ENCODE measurements at regions not wholly inside any gene's neighbourhood (a gene's known extent, or its start where the extent isn't known, plus 50 kb on each side); places are given as distances from the start of the nearest gene placed in this dataset.

DNA sequence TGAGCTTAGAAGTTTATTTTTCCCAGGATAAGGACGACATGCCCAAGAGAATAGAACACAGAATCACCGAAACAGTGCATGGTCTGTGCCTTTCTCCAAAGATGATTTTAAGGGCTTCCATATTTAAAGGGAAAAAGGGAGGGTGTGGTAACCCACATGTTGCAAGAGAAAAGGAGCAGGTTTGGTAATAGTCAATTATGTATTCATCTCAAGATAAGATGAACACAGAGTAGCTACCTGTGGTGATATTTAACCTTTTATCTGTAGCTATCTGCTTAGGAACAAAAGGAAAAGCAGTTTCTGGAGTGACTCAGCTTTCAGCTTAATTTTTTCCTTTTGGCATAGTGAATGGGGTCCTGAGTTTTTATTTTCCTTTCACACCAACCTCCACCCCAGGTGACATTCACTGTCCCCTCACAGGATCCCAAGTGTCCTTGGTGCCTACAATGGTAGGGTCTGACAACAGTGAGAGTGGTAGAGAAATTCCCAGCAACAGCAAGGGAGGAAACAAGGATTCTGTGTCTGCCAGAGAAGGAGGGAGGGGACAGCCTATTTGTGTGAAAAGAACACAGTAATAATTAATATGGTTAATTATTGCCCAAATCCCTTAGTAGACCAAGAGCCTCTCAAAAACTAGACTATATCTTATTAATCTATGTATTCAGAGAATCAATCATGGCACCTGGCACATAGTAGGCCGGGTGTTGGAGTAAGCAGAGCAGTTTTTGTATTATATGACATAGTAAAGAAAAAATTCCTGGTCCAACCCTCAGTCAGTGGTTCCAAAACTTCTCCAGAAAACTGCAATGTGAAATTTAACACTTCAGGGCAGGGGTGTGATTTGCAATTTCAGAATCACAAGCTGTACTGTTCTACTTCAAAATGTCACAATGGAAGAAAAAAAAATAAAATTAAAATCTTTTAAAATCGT, 154.5 kb downstream of the PHLDA1 start:
- TF ChIP-seq, protein P1, sequence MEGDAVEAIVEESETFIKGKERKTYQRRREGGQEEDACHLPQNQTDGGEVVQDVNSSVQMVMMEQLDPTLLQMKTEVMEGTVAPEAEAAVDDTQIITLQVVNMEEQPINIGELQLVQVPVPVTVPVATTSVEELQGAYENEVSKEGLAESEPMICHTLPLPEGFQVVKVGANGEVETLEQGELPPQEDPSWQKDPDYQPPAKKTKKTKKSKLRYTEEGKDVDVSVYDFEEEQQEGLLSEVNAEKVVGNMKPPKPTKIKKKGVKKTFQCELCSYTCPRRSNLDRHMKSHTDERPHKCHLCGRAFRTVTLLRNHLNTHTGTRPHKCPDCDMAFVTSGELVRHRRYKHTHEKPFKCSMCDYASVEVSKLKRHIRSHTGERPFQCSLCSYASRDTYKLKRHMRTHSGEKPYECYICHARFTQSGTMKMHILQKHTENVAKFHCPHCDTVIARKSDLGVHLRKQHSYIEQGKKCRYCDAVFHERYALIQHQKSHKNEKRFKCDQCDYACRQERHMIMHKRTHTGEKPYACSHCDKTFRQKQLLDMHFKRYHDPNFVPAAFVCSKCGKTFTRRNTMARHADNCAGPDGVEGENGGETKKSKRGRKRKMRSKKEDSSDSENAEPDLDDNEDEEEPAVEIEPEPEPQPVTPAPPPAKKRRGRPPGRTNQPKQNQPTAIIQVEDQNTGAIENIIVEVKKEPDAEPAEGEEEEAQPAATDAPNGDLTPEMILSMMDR (IDR thresholded peaks at IDR 0.05) = no peak
- TF ChIP-seq POLR2AphosphoS5 (IDR thresholded peaks at IDR 0.05) = no peak
- TF ChIP-seq POLR2A (IDR thresholded peaks at IDR 0.05) = no peak

Measured in prostate gland (tissue), 2 donors.